BJ (cell line): ENCODE measurements at regions not wholly inside any gene's neighbourhood (a gene's known extent, or its start where the extent isn't known, plus 50 kb on each side); places are given as distances from the start of the nearest gene placed in this dataset.

Experiments
- CTCF ChIA-PET: fragments of 350-600 bp; formaldehyde crosslinking; extraction: SDS; loops from one replicate; lab custom pipeline; 2021; ENCODE audit warnings: antibody characterized with exemption, inconsistent platforms; lab: Yijun Ruan, JAX
- POLR2A ChIA-PET: fragments of 300-600 bp; sonication (Branson Sonifier 250); formaldehyde crosslinking; extraction: SDS; loops from one replicate; lab custom pipeline; 2021; ENCODE audit warnings: antibody characterized with exemption; lab: Charles Lee
- DNase-seq: peaks from one replicate; pipeline ENCODE4 v3.0.0-alpha.2; 2011; ENCODE audit warnings: low read depth
- H3K27me3 ChIP-seq: 2 replicates; pipeline ENCODE4 v1.6.0; 2011; ENCODE audit warnings: low read length; ENCODE audit not compliant: control insufficient read depth, insufficient read depth
- H3K36me3 ChIP-seq: 2 replicates; pipeline ENCODE4 v1.5.1; 2011; ENCODE audit warnings: low read length; ENCODE audit not compliant: control insufficient read depth, insufficient read depth
- H3K4me3 ChIP-seq: 2 replicates; pipeline ENCODE4 v1.5.1; 2011; ENCODE audit warnings: low read depth, mild to moderate bottlenecking, control low read depth, low read length
- TF ChIP-seq, protein P1 (sequence below): IDR thresholded peaks from 2 replicates; pipeline ENCODE4 v1.5.1; 2011; ENCODE audit warnings: low read depth, mild to moderate bottlenecking, control low read depth, inconsistent platforms, low read length, moderate library complexity; ENCODE audit not compliant: insufficient read depth

DNA sequence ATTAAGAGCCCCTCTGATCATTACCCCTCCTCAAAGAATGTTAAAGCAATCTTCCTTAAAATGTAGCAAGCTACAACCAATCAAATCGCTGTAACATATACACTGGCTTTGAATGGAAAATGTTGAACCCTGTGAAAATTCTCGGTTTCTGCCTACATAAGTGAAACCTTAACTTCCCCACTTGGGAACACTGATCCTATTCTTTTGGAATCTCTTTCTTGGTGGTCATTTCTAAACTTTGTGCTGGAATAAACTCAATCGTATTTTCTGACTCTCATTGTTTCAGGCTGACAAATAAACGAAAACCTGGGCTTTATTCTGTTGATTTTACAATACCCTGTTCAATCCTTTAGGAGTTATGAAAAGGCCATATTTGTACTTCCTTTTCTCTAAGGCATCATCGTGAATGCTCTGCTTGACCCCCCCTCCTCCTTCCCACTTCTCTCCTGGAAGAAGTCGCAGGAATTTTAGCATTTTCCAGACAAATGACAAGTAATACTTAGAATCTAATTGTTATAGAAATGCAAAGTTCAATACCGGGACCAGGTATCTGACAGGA lies 155.1 kb upstream of the FAM13C start:
- no peak for DNase-seq
- ChIA-PET CTCF (no interaction called here), POLR2A (no interaction called here)
- TF ChIP-seq, protein P1, sequence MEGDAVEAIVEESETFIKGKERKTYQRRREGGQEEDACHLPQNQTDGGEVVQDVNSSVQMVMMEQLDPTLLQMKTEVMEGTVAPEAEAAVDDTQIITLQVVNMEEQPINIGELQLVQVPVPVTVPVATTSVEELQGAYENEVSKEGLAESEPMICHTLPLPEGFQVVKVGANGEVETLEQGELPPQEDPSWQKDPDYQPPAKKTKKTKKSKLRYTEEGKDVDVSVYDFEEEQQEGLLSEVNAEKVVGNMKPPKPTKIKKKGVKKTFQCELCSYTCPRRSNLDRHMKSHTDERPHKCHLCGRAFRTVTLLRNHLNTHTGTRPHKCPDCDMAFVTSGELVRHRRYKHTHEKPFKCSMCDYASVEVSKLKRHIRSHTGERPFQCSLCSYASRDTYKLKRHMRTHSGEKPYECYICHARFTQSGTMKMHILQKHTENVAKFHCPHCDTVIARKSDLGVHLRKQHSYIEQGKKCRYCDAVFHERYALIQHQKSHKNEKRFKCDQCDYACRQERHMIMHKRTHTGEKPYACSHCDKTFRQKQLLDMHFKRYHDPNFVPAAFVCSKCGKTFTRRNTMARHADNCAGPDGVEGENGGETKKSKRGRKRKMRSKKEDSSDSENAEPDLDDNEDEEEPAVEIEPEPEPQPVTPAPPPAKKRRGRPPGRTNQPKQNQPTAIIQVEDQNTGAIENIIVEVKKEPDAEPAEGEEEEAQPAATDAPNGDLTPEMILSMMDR: no peak
- no peak overlapping the region for H3K4me3 ChIP-seq
- H3K36me3 ChIP-seq: no peaks in the 10 kb centered on the region
- no peaks in the 10 kb centered on the region for H3K27me3 ChIP-seq

DNA sequence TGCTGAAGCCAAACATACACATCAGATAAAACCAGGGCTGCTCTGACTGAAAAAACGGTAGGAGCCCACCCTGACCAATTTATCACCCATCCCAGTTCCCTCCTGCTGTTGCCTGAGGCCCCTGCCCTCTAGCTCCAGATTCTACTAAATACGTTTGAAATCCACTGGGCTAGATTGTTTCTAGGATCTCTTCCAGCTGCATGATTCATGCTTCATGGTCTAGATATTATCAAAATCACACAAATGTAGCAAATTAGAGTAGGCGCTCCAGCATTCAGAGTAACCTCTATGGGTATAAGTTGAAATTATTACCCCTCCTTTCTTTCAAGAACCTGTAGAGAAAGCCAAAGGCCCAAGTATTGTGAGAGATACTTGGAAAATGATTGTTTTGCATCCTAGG lies 151.2 kb upstream of the FAM13C start:
- no peak for DNase-seq
- no peak overlapping the region for H3K4me3 ChIP-seq
- no peaks in the 10 kb centered on the region for H3K36me3 ChIP-seq
- H3K27me3 ChIP-seq: no peaks in the 10 kb centered on the region
- CTCF ChIA-PET: interaction anchor here (0.5 to 1.4 kb wide), 2 partner anchors 9 to 286 kb away, joined by 3 to 4 read pairs; no protein-coding TSS in a partner anchor
- TF ChIP-seq, protein P1: no peak
- POLR2A ChIA-PET: no interaction called here

DNA sequence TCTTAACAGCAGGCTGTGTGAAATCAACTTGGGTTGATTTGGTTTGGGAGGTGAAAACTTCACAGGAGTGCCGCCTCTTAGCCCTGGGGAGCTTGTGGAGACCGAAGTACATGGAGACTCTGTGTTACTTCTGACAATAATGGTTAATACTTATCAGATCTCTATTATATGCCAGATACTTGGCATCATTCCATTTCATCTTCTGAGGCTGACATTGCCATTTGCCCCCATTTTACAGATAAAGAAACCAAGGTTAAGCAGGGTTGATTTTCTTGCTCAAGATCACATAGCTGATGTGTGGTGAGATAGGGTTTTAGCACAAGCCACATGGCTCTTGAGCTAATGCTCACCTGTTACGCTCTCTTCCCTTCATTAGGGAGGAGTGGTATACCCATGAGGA lies 150.6 kb upstream of the FAM13C start:
- Histone ChIP-seq H3K4me3 (no peak overlapping the region), H3K27me3 (no peaks in the 10 kb centered on the region), H3K36me3 (no peaks in the 10 kb centered on the region)
- TF ChIP-seq, protein P1: no peak
- CTCF ChIA-PET: interaction anchor here (0.5 to 1.4 kb wide), 2 partner anchors 10 to 286 kb away, joined by 3 to 4 read pairs; no protein-coding TSS in a partner anchor
- DNase-seq: no peak
- POLR2A ChIA-PET: no interaction called here

DNA sequence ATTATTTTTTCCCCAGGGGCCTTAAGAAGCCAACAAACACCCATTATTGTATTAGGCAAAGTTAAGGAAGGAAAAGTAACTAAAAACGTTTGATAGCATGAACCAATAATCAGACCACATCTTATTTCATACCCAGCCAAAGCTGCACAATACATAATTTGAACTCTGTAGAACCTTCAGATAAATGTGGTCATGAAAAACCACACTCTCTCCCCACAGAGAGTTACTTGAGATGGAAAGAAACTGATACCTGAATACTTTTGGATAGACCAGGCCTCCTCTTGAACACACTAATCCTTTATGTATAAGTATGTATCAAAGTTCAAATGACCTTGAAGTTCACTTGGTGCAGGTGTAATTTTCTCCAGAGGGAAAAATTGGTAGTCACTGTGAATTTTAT lies 146.6 kb upstream of the FAM13C start:
- no peak for DNase-seq
- TF ChIP-seq, protein P1: no peak
- no peak overlapping the region for H3K4me3 ChIP-seq
- ChIA-PET POLR2A (no interaction called here), CTCF (no interaction called here)
- H3K36me3 ChIP-seq: no peaks in the 10 kb centered on the region
- H3K27me3 ChIP-seq: no peaks in the 10 kb centered on the region

DNA sequence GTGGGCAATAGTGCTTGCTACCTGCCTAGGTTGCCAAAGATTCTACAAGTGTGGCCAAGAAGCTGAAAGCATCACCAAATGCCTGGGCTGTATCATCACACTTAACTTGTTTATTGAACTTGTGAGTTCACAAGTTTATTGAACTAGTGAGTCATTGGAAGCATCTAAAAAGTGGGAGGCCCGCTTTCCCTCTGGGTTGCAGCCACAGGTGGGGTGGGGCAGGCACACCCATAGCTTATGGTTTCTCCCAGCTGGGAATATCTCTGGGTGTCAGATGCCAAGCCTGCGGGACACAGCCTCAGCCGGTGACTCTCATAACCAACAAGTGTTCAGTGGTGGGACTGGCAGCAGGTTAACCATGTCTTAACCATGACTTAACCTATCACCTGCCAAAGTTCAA lies 145.9 kb upstream of the FAM13C start:
- Histone ChIP-seq H3K27me3 (no peaks in the 10 kb centered on the region), H3K36me3 (no peaks in the 10 kb centered on the region), H3K4me3 (no peak overlapping the region)
- CTCF ChIA-PET: no interaction called here
- TF ChIP-seq, protein P1: no peak
- DNase-seq: no peak
- POLR2A ChIA-PET: no interaction called here
